ENCODE measurements at regions not wholly inside any gene's neighbourhood (a gene's known extent, or its start where the extent isn't known, plus 50 kb on each side); places are given as distances from the start of the nearest gene placed in this dataset.

GRCh38 chr3:55329849-55330248 is 157.3 kb downstream of the WNT5A start:
- no peak for TF ChIP-seq MAX (CRISPR knock-in tag; IDR thresholded peaks at IDR 0.05)
- TF ChIP-seq CTCF (IDR thresholded peaks at IDR 0.05), result no peak
- TF ChIP-seq FOXJ3 (CRISPR knock-in tag; IDR thresholded peaks at IDR 0.05; ENCODE audit: borderline replicate concordance), result no peak
- no peak for TF ChIP-seq ZNF263 (CRISPR knock-in tag; IDR thresholded peaks at IDR 0.05; ENCODE audit: low read depth)
- no peak for TF ChIP-seq NFATC4 (CRISPR knock-in tag; IDR thresholded peaks at IDR 0.05)
- no peak for TF ChIP-seq ZNF396 (CRISPR knock-in tag; IDR thresholded peaks at IDR 0.05; ENCODE audit: borderline replicate concordance)
- no peak for TF ChIP-seq USF2 (CRISPR knock-in tag; IDR thresholded peaks at IDR 0.05)
